ENCODE measurements at regions not wholly inside any gene's neighbourhood (a gene's known extent, or its start where the extent isn't known, plus 50 kb on each side); places are given as distances from the start of the nearest gene placed in this dataset.

- Histone ChIP-seq H3K4me1 (ENCODE audit: insufficient read depth, low read length) (0 out of 2 replicates have a peak, but pooled peaks cover 5% of the 10 kb centered on the region), H3K4me2 (ENCODE audit: insufficient read depth, low read length) (no peak overlapping the region), H4K20me1 (ENCODE audit: insufficient read depth, low read length) (no peaks in the 10 kb centered on the region), H3K79me2 (ENCODE audit: insufficient read depth, low read length) (no peaks in the 10 kb centered on the region), H2AFZ (ENCODE audit: low read depth, low read length) (no peak overlapping the region), H3K9me3 (ENCODE audit: insufficient read depth, low read length, severe bottlenecking) (peaks cover 3% of the 10 kb centered on the region), H3K27me3 (ENCODE audit: insufficient read depth, low read length, poor library complexity) (no peaks in the 10 kb centered on the region), H3K36me3 (ENCODE audit: insufficient read depth, low read length) (no peaks in the 10 kb centered on the region), H3K27ac (ENCODE audit: low read length) (no peak overlapping the region), H3K4me3 (ENCODE audit: low read depth in 1 of 2, low read length in 2 of 2) (no peak overlapping the region), H3K9ac (ENCODE audit: low read depth, low read length) (no peak overlapping the region)
- ATAC-seq (ENCODE audit: insufficient read depth, low read depth) (no peak), DNase-seq (no peak)
- no peak for TF ChIP-seq EZH2 (IDR thresholded peaks at IDR 0.05; ENCODE audit: borderline replicate concordance, low read depth, low read length, severe bottlenecking)
- TF ChIP-seq, protein P1, sequence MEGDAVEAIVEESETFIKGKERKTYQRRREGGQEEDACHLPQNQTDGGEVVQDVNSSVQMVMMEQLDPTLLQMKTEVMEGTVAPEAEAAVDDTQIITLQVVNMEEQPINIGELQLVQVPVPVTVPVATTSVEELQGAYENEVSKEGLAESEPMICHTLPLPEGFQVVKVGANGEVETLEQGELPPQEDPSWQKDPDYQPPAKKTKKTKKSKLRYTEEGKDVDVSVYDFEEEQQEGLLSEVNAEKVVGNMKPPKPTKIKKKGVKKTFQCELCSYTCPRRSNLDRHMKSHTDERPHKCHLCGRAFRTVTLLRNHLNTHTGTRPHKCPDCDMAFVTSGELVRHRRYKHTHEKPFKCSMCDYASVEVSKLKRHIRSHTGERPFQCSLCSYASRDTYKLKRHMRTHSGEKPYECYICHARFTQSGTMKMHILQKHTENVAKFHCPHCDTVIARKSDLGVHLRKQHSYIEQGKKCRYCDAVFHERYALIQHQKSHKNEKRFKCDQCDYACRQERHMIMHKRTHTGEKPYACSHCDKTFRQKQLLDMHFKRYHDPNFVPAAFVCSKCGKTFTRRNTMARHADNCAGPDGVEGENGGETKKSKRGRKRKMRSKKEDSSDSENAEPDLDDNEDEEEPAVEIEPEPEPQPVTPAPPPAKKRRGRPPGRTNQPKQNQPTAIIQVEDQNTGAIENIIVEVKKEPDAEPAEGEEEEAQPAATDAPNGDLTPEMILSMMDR (IDR thresholded peaks at IDR 0.05; ENCODE audit: borderline replicate concordance, extremely low read depth, low read length, poor library complexity, severe bottlenecking), result no peak
Measured at GRCh38 chr9:6113312-6113711, 97.9 kb upstream of the RANBP6 start.

- Histone ChIP-seq H3K9ac (ENCODE audit: low read depth, low read length) (no peak overlapping the region), H3K4me3 (ENCODE audit: low read depth in 1 of 2, low read length in 2 of 2) (no peak overlapping the region), H3K79me2 (ENCODE audit: insufficient read depth, low read length) (no peaks in the 10 kb centered on the region), H4K20me1 (ENCODE audit: insufficient read depth, low read length) (no peaks in the 10 kb centered on the region), H3K4me2 (ENCODE audit: insufficient read depth, low read length) (no peak overlapping the region), H3K27me3 (ENCODE audit: insufficient read depth, low read length, poor library complexity) (no peaks in the 10 kb centered on the region), H3K36me3 (ENCODE audit: insufficient read depth, low read length) (no peaks in the 10 kb centered on the region), H3K9me3 (ENCODE audit: insufficient read depth, low read length, severe bottlenecking) (peaks cover 3% of the 10 kb centered on the region), H3K4me1 (ENCODE audit: insufficient read depth, low read length) (0 out of 2 replicates have a peak, but pooled peaks cover 5% of the 10 kb centered on the region), H2AFZ (ENCODE audit: low read depth, low read length) (no peak overlapping the region), H3K27ac (ENCODE audit: low read length) (no peak overlapping the region)
- ATAC-seq (ENCODE audit: insufficient read depth, low read depth), result peak; percentile 55; the same call in 1 of the 3 replicates
- no peak for TF ChIP-seq EZH2 (IDR thresholded peaks at IDR 0.05; ENCODE audit: borderline replicate concordance, low read depth, low read length, severe bottlenecking)
- TF ChIP-seq, protein P1 (IDR thresholded peaks at IDR 0.05; ENCODE audit: borderline replicate concordance, extremely low read depth, low read length, poor library complexity, severe bottlenecking), result no peak
- no peak for DNase-seq
Measured at GRCh38 chr9:6109986-6110385, 94.6 kb upstream of the RANBP6 start.

DNA sequence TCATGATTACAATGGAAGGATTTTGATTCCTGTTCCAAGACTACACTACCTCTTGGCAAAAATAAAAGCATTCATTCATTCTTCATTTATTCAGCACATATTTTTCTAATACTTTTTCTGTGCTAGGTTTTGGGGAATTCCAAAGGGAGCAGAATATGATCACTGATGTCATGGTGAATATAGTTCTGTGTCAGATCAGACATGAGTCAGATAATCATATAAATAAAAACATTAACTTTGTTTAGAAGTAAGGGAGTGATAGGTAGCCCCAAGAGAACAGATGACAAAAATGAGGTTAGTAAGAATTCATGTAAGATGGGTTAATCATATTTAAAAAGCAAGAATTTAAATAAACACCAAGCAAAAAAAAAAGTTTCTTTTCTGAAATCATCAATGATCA is 94.1 kb upstream of the RANBP6 start:
- Histone ChIP-seq H3K27me3 (ENCODE audit: insufficient read depth, low read length, poor library complexity) (no peaks in the 10 kb centered on the region), H3K4me1 (ENCODE audit: insufficient read depth, low read length) (0 out of 2 replicates have a peak, but pooled peaks cover 5% of the 10 kb centered on the region), H3K4me3 (ENCODE audit: low read depth in 1 of 2, low read length in 2 of 2) (no peak overlapping the region), H3K36me3 (ENCODE audit: insufficient read depth, low read length) (no peaks in the 10 kb centered on the region), H3K9me3 (ENCODE audit: insufficient read depth, low read length, severe bottlenecking) (peaks cover 1% of the 10 kb centered on the region), H3K27ac (ENCODE audit: low read length) (no peak overlapping the region), H3K4me2 (ENCODE audit: insufficient read depth, low read length) (no peak overlapping the region), H2AFZ (ENCODE audit: low read depth, low read length) (no peak overlapping the region), H3K79me2 (ENCODE audit: insufficient read depth, low read length) (no peaks in the 10 kb centered on the region), H3K9ac (ENCODE audit: low read depth, low read length) (no peak overlapping the region), H4K20me1 (ENCODE audit: insufficient read depth, low read length) (no peaks in the 10 kb centered on the region)
- TF ChIP-seq EZH2 (IDR thresholded peaks at IDR 0.05; ENCODE audit: borderline replicate concordance, low read depth, low read length, severe bottlenecking), result no peak
- TF ChIP-seq, protein P1 (IDR thresholded peaks at IDR 0.05; ENCODE audit: borderline replicate concordance, extremely low read depth, low read length, poor library complexity, severe bottlenecking), result no peak
- DNase-seq (no peak), ATAC-seq (ENCODE audit: insufficient read depth, low read depth) (no peak)
